ENCODE measurements at regions not wholly inside any gene's neighbourhood (a gene's known extent, or its start where the extent isn't known, plus 50 kb on each side); places are given as distances from the start of the nearest gene placed in this dataset.

DNA sequence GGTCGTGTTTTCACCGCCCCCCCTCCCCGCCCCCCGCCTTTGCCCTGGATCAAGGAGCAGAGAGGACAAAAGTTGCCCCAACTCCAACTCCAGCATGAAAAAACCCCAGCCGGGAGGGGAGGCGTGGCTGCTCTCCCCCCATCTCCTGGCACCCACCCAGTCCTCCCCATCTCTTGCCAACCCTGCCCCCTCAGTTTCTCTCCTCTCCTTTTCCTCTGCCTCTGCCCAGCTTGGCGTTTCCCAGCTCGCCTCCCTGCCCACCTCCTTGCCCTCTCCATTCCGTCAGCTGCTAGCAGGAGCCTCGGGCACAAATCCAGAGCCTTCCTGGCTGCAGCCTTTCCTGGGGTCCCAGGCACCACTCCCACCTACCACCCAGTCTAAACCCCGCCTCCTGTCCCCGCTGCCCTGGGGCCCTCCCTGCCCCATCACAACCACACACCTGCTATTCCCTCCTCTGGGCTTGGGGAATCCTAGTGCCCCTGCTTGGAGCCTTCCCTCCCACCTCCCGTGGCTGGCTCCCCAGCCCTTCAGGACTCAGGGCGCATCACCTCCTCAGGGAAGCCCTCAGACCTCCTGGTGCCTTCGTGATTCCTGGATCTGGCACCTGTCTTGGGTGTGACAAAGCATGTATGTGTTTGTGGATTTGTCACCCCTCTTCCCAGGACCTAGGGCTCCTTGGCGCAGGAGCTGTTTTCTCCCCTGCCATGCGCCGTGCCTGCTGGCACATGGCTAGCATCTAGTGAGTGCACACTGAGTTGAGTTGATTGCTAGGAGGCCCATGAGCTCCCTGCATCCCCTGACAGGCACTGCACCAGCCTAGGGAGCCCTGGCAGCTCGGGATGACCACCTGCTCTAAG, 209.1 kb downstream of the TFCP2L1 start:
- no peaks in the 10 kb centered on the region for H3K9me3 ChIP-seq (ENCODE audit: insufficient read depth, low read depth)
- peak overlapping the region; percentile 69 for H3K4me2 ChIP-seq
- intact Hi-C loops (cut with micrococcal nuclease; ENCODE audit: unreplicated experiment): loop anchor here (1.0 to 5.0 kb wide), 4 partner anchors 381 to 764 kb away; partner anchors contain the start of gene RNU4ATAC
- no TSS peak for BruUV-seq (replicated peaks)
- TF ChIP-seq EZH2 (IDR thresholded peaks at IDR 0.05; ENCODE audit: low read depth): no peak
- TF ChIP-seq, protein P1, sequence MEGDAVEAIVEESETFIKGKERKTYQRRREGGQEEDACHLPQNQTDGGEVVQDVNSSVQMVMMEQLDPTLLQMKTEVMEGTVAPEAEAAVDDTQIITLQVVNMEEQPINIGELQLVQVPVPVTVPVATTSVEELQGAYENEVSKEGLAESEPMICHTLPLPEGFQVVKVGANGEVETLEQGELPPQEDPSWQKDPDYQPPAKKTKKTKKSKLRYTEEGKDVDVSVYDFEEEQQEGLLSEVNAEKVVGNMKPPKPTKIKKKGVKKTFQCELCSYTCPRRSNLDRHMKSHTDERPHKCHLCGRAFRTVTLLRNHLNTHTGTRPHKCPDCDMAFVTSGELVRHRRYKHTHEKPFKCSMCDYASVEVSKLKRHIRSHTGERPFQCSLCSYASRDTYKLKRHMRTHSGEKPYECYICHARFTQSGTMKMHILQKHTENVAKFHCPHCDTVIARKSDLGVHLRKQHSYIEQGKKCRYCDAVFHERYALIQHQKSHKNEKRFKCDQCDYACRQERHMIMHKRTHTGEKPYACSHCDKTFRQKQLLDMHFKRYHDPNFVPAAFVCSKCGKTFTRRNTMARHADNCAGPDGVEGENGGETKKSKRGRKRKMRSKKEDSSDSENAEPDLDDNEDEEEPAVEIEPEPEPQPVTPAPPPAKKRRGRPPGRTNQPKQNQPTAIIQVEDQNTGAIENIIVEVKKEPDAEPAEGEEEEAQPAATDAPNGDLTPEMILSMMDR (conservative IDR thresholded peaks at IDR 0.05): no peak
- H3K27me3 ChIP-seq (ENCODE audit: insufficient read depth, low read depth): no peaks in the 10 kb centered on the region
- no peaks in the 10 kb centered on the region for H3K79me2 ChIP-seq (ENCODE audit: low read depth)
- peak overlapping the region; percentile 45; the same call in 1 of the 2 replicates for H3K4me3 ChIP-seq
- peaks cover 16% of the 10 kb centered on the region; the same call in 1 of the 2 replicates for H3K4me1 ChIP-seq (replicated peaks; ENCODE audit: insufficient read depth)
- no peaks in the 10 kb centered on the region; the same call in 1 of the 2 replicates for H4K20me1 ChIP-seq (ENCODE audit: insufficient read depth)
- H3K27ac ChIP-seq: no peak overlapping the region
- peak overlapping the region; percentile 70 for H2AFZ ChIP-seq
- H3K36me3 ChIP-seq (ENCODE audit: low read depth): no peaks in the 10 kb centered on the region
- DNase-seq: peak in 1 of 2 experiments; percentile 30
- peaks cover 19% of the 10 kb centered on the region; the same call in 1 of the 2 replicates for H3F3A ChIP-seq (ENCODE audit: insufficient read depth, low read depth)
- ChIA-PET CTCF (interaction anchor here (0.6 to 1.4 kb wide), 8 partner anchors 11 to 666 kb away, joined by 3 to 13 read pairs (median 7); no protein-coding TSS in a partner anchor), POLR2A (ENCODE audit: unreplicated experiment) (interaction anchor here (0.5 to 1.6 kb wide), 20 partner anchors 35 to 1527 kb away, joined by 3 to 26 read pairs (median 6); partner anchors contain the start of gene RNU4ATAC)
- no peaks in the 10 kb centered on the region for H3K9me2 ChIP-seq (ENCODE audit: insufficient read depth)

DNA sequence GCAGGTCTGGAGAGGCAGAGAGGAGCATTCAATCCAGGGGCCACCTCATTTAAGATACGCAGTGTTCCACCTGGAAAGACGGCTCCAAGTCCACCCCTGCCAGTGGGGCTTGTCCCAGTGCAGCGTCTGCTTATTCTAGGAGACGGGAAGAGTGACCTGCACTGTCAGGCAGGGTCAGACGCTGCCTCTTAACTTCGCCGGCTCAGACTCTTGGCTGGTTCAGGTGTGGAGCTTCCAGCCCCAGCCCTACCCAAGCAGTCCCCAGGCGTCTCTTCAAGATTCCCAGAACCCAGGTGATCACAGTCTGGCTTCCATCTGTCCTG, 208.5 kb downstream of the TFCP2L1 start:
- DNase-seq: no peak
- H3K79me2 ChIP-seq (ENCODE audit: low read depth): no peaks in the 10 kb centered on the region
- no TSS peak for BruUV-seq (replicated peaks)
- intact Hi-C loops (cut with micrococcal nuclease; ENCODE audit: unreplicated experiment): loop anchor here (5.0 kb wide), 2 partner anchors 734 to 764 kb away; no protein-coding TSS in a partner anchor
- H3K27ac ChIP-seq: no peak overlapping the region
- peak overlapping the region; percentile 69 for H3K4me2 ChIP-seq
- ChIA-PET POLR2A (ENCODE audit: unreplicated experiment) (no interaction called here), CTCF (interaction anchor here (1.4 kb wide), 1 partner anchor 380 kb away, joined by 9 read pairs; no protein-coding TSS in a partner anchor)
- H3K9me2 ChIP-seq (ENCODE audit: insufficient read depth): no peaks in the 10 kb centered on the region
- H2AFZ ChIP-seq: no peak overlapping the region
- H3K4me3 ChIP-seq: peak overlapping the region; percentile 27; the same call in 1 of the 2 replicates
- 0 out of 2 replicates have a peak, but pooled peaks cover 3% of the 10 kb centered on the region for H3K27me3 ChIP-seq (ENCODE audit: insufficient read depth, low read depth)
- H3F3A ChIP-seq (ENCODE audit: insufficient read depth, low read depth): peaks cover 19% of the 10 kb centered on the region; the same call in 1 of the 2 replicates
- peaks cover 16% of the 10 kb centered on the region; the same call in 1 of the 2 replicates for H3K4me1 ChIP-seq (replicated peaks; ENCODE audit: insufficient read depth)
- H4K20me1 ChIP-seq (ENCODE audit: insufficient read depth): no peaks in the 10 kb centered on the region; the same call in 1 of the 2 replicates
- no peaks in the 10 kb centered on the region for H3K36me3 ChIP-seq (ENCODE audit: low read depth)
- no peaks in the 10 kb centered on the region for H3K9me3 ChIP-seq (ENCODE audit: insufficient read depth, low read depth)
- no peak for TF ChIP-seq EZH2 (IDR thresholded peaks at IDR 0.05; ENCODE audit: low read depth)
- TF ChIP-seq, protein P1 (conservative IDR thresholded peaks at IDR 0.05): no peak

DNA sequence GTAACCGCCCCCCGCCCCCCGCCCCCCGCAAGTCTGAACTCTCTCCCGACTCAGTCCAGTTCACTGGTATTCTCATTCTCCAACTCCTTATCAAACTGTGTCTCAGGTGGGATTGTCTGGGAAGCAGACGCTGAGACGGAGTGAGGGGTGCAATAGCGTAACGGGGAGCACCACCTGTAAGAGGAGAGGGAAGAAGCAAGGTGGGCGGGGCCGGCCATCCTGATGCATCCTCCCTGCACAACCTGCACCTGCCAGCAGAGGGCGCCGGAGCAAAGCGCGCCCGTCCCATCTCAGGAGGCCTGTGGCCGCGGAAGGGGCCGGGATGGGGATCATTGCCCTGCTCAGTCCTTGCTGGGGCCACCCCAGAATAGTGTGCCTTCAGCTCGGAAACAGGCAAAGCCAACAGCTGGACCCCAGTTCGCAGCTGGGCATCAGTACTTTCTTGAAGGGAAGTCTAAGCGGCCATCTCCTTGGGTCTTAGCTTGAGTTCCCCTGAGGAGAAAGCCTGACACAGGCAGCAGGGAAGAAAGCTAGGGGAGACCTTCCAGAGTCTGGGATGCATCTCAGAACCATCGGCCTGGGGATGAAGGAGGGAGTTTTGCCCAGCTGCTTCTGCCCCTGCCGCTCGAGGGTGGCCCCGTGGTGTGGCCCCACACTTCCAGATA, 208.0 kb downstream of the TFCP2L1 start:
- POLR2A ChIA-PET (ENCODE audit: unreplicated experiment): interaction anchor here (0.6 kb wide), 1 partner anchor 429 kb away, joined by 4 read pairs; no protein-coding TSS in a partner anchor
- H2AFZ ChIP-seq: no peak overlapping the region
- no peaks in the 10 kb centered on the region for H3K9me3 ChIP-seq (ENCODE audit: insufficient read depth, low read depth)
- H3F3A ChIP-seq (ENCODE audit: insufficient read depth, low read depth): peaks cover 19% of the 10 kb centered on the region; the same call in 1 of the 2 replicates
- no peak for TF ChIP-seq EZH2 (IDR thresholded peaks at IDR 0.05; ENCODE audit: low read depth)
- TF ChIP-seq, protein P1 (conservative IDR thresholded peaks at IDR 0.05): peak; percentile 100
- H3K27ac ChIP-seq: no peak overlapping the region
- H3K27me3 ChIP-seq (ENCODE audit: insufficient read depth, low read depth): 0 out of 2 replicates have a peak, but pooled peaks cover 5% of the 10 kb centered on the region
- H3K9me2 ChIP-seq (ENCODE audit: insufficient read depth): no peaks in the 10 kb centered on the region
- intact Hi-C loops (cut with micrococcal nuclease; ENCODE audit: unreplicated experiment): loop anchor here (5.0 kb wide), 2 partner anchors 735 to 765 kb away; no protein-coding TSS in a partner anchor
- H3K4me1 ChIP-seq (replicated peaks; ENCODE audit: insufficient read depth): peaks cover 16% of the 10 kb centered on the region; the same call in 1 of the 2 replicates
- no peaks in the 10 kb centered on the region for H3K36me3 ChIP-seq (ENCODE audit: low read depth)
- H3K4me3 ChIP-seq: peak overlapping the region; percentile 27; the same call in 1 of the 2 replicates
- H3K4me2 ChIP-seq: peak overlapping the region; percentile 69
- peak; percentile 68 to 86 for DNase-seq
- CTCF ChIA-PET: interaction anchor here (0.6 kb wide), 3 partner anchors 107 to 348 kb away, joined by 3 to 4 read pairs (median 3); no protein-coding TSS in a partner anchor
- no TSS peak for BruUV-seq (replicated peaks)
- H3K79me2 ChIP-seq (ENCODE audit: low read depth): no peaks in the 10 kb centered on the region
- no peaks in the 10 kb centered on the region; the same call in 1 of the 2 replicates for H4K20me1 ChIP-seq (ENCODE audit: insufficient read depth)
